Hepatocyte (in vitro differentiated cells): ENCODE measurements at regions not wholly inside any gene's neighbourhood (a gene's known extent, or its start where the extent isn't known, plus 50 kb on each side); places are given as distances from the start of the nearest gene placed in this dataset.

Source experiments
- CTCF ChIP-seq: fragments of 200-600 bp; sonication (generic); IDR thresholded peaks from 2 replicates; pipeline ENCODE4 v1.5.1; 2016; ENCODE audit warnings: antibody characterized with exemption, mild to moderate bottlenecking; ENCODE audit not compliant: poor library complexity
- EZH2 ChIP-seq: fragments of 200-600 bp; sonication (generic); IDR thresholded peaks from 2 replicates; pipeline ENCODE4 v1.6.1; 2016; ENCODE audit warnings: antibody characterized with exemption, mild to moderate bottlenecking, borderline replicate concordance

GRCh38 chr12:27163894-27164293 lies 80.2 kb upstream of the STK38L start:
- TF ChIP-seq EZH2 (no peak), CTCF (no peak)
